GM12878 (cell line): ENCODE measurements at regions not wholly inside any gene's neighbourhood (a gene's known extent, or its start where the extent isn't known, plus 50 kb on each side); places are given as distances from the start of the nearest gene placed in this dataset.

ENCODE experiments used
- ATAC-seq: fragments of 200-7000 bp; cut with Tn5 transposase; 3 replicates; pipeline ENCODE4 v1.9.1; 2020; ENCODE audit warnings: mild to moderate bottlenecking, moderate library complexity
- BruUV-seq: library from RNA; stranded (reverse); fragments of 400-500 nt; replicated peaks from 2 replicates; lab custom pipeline; 2021; lab: Mats Ljungman, UMichigan
- CTCF ChIA-PET: fragments of 300-600 bp; sonication (Branson Sonifier 250); formaldehyde crosslinking; extraction: SDS; loops from one replicate; lab custom pipeline; 2021; ENCODE audit warnings: inconsistent platforms; lab: Yijun Ruan, JAX
- POLR2A ChIA-PET: fragments of 350-600 bp; formaldehyde crosslinking; extraction: SDS; loops from one replicate; lab custom pipeline; 2021; ENCODE audit warnings: inconsistent platforms; lab: Charles Lee
- RAD21 ChIA-PET: fragments of 300-600 bp; sonication (Branson Sonifier 250); formaldehyde crosslinking; loops from one replicate; lab custom pipeline; 2023; ENCODE audit warnings: antibody characterized with exemption; ENCODE audit not compliant: unreplicated experiment; lab: Charles Lee
- SMC1A ChIA-PET: fragments of 300-600 bp; sonication (Branson Sonifier 250); formaldehyde crosslinking; loops from one replicate; lab custom pipeline; 2023; ENCODE audit not compliant: unreplicated experiment, uncharacterized antibody; lab: Charles Lee
- DNase-seq: peaks from one replicate; pipeline ENCODE4 v3.0.0-alpha.2; 2011; ENCODE audit warnings: low read depth, low spot score
- FAIRE-seq: peaks from 3 replicates; lab custom pipeline; 2011; peaks lifted over from hg19 to GRCh38; lab: Jason Lieb, UNC
- H2AFZ ChIP-seq: 2 replicates; pipeline ENCODE4 v1.6.0; 2011; ENCODE audit warnings: low read depth, low read length, control low read depth; ENCODE audit not compliant: control insufficient read depth
- H3K27ac ChIP-seq: 2 replicates; pipeline ENCODE4 v1.5.1; 2011; ENCODE audit warnings: control low read depth; ENCODE audit not compliant: control insufficient read depth, insufficient read depth
- H3K27me3 ChIP-seq, 2 experiments: replicated peaks in 1 of 2; 2 replicates each; pipeline versions ENCODE4 v1.6.0 to v1.6.1; 2011; ENCODE audit warnings: low read length in 1 of 2; ENCODE audit not compliant: control insufficient read depth in 2 of 2, insufficient read depth in 2 of 2
- H3K36me3 ChIP-seq, 2 experiments: 2 replicates each; pipeline ENCODE4 v1.5.1; 2011; ENCODE audit warnings: low read length in 1 of 2; ENCODE audit not compliant: control insufficient read depth in 2 of 2, insufficient read depth in 2 of 2
- H3K4me1 ChIP-seq: 2 replicates; pipeline ENCODE4 v1.6.1; 2011; ENCODE audit warnings: mild to moderate bottlenecking, low read length, moderate library complexity, mixed read lengths; ENCODE audit not compliant: control insufficient read depth, insufficient read depth
- H3K4me2 ChIP-seq: 2 replicates; pipeline ENCODE4 v1.6.0; 2011; ENCODE audit warnings: control low read depth; ENCODE audit not compliant: control insufficient read depth, insufficient read depth
- H3K4me3 ChIP-seq: fragments of 200-600 bp; sonication (generic); 2 replicates; pipeline ENCODE4 v1.5.1; 2016
- H3K79me2 ChIP-seq: 2 replicates; pipeline ENCODE4 v1.6.0; 2011; ENCODE audit warnings: low read length; ENCODE audit not compliant: control insufficient read depth, insufficient read depth
- H3K9ac ChIP-seq: 2 replicates; pipeline ENCODE4 v1.8.0; 2011; ENCODE audit warnings: low read length, control low read depth, mixed read lengths; ENCODE audit not compliant: control insufficient read depth, insufficient read depth
- H3K9me3 ChIP-seq: replicated peaks from 3 replicates; pipeline ENCODE4 v1.5.1; 2011; ENCODE audit warnings: mild to moderate bottlenecking, low read length; ENCODE audit not compliant: control insufficient read depth, insufficient read depth
- H4K20me1 ChIP-seq: 2 replicates; pipeline ENCODE4 v1.6.0; 2011; ENCODE audit not compliant: control insufficient read depth, insufficient read depth
- BCL3 ChIP-seq: IDR thresholded peaks from 2 replicates; pipeline ENCODE4 v1.6.1; 2011; ENCODE audit warnings: borderline replicate concordance, low read depth, mild to moderate bottlenecking, moderate library complexity, low read length; ENCODE audit not compliant: insufficient read depth, poor library complexity, severe bottlenecking
- CHD2 ChIP-seq: IDR thresholded peaks from 2 replicates; pipeline ENCODE4 v1.6.1; 2011; ENCODE audit warnings: low read depth, low read length, improper control_type of control experiment, borderline replicate concordance
- CREB1 ChIP-seq: IDR thresholded peaks from 2 replicates; pipeline ENCODE4 v1.6.1; 2012; ENCODE audit warnings: low read depth, mild to moderate bottlenecking, inconsistent platforms
- ETV6 ChIP-seq, 2 experiments: fragments of 450-650 bp in 1 of 2; IDR thresholded peaks in 1 of 2; conservative IDR thresholded peaks in 1 of 2; 2 replicates each; pipeline ENCODE4 v1.6.1; 2014; ENCODE audit warnings: antibody characterized with exemption in 1 of 2, borderline replicate concordance in 1 of 2, low read depth in 1 of 2, mild to moderate bottlenecking in 1 of 2, moderate library complexity in 1 of 2
- EZH2 ChIP-seq: IDR thresholded peaks from 2 replicates; pipeline ENCODE4 v1.6.1; 2012; ENCODE audit warnings: low read depth, mild to moderate bottlenecking, control low read depth, inconsistent platforms, low read length, borderline replicate concordance; ENCODE audit not compliant: control insufficient read depth
- MEF2B ChIP-seq: fragments of 450-650 bp; IDR thresholded peaks from 2 replicates; pipeline ENCODE4 v1.6.1; 2018; ENCODE audit warnings: mild to moderate bottlenecking, moderate library complexity; ENCODE audit not compliant: partially characterized antibody, poor library complexity, severe bottlenecking
- MXI1 ChIP-seq: fragments of 150-350 bp; IDR thresholded peaks from 2 replicates; pipeline ENCODE4 v1.6.1; 2011; ENCODE audit warnings: low read depth, mild to moderate bottlenecking, inconsistent platforms, low read length, improper control_type of control experiment
- NFYA ChIP-seq: IDR thresholded peaks from 2 replicates; pipeline ENCODE4 v1.6.1; 2011; ENCODE audit warnings: low read depth, mild to moderate bottlenecking, low read length, improper control_type of control experiment, borderline replicate concordance
- NFYB ChIP-seq: IDR thresholded peaks from 2 replicates; pipeline ENCODE4 v1.6.1; 2011; ENCODE audit warnings: low read depth, mild to moderate bottlenecking, low read length, improper control_type of control experiment, moderate library complexity; ENCODE audit not compliant: insufficient read depth
- NR2C2 ChIP-seq: IDR thresholded peaks from 2 replicates; pipeline ENCODE4 v1.6.1; 2011; ENCODE audit warnings: borderline replicate concordance, low read depth; ENCODE audit not compliant: control insufficient read depth, insufficient read length
- RAD51 ChIP-seq: fragments of 450-650 bp; IDR thresholded peaks from 2 replicates; pipeline ENCODE4 v1.6.1; 2016; ENCODE audit warnings: moderate library complexity, mild to moderate bottlenecking, inconsistent platforms
- RB1 ChIP-seq: fragments of 450-650 bp; formaldehyde crosslinking; IDR thresholded peaks from 2 replicates; pipeline ENCODE4 v1.6.1; 2017; ENCODE audit warnings: mild to moderate bottlenecking, borderline replicate concordance
- RUNX3 ChIP-seq: IDR thresholded peaks from 2 replicates; pipeline ENCODE4 v1.6.1; 2012; ENCODE audit warnings: low read length, inconsistent platforms
- SRF ChIP-seq, 2 experiments: IDR thresholded peaks; 2 replicates each; pipeline ENCODE4 v1.6.1; 2011; ENCODE audit warnings: low read depth in 2 of 2, low read length in 2 of 2, mild to moderate bottlenecking in 1 of 2, moderate library complexity in 1 of 2
- TBL1XR1 ChIP-seq: IDR thresholded peaks from 2 replicates; pipeline ENCODE4 v1.6.1; 2012; ENCODE audit warnings: low read depth, low read length, improper control_type of control experiment
- TCF7 ChIP-seq: IDR thresholded peaks from 2 replicates; pipeline ENCODE4 v1.6.1; 2014; ENCODE audit warnings: antibody characterized with exemption, borderline replicate concordance
- WGBS: methylation state at CpG from one replicate; pipeline ENCODE4 v1.1.6; 2016; ENCODE audit warnings: low lambda C conversion rate; ENCODE audit not compliant: insufficient replicate concordance, insufficient coverage; ENCODE audit errors: missing lambda C conversion rate; 5-methylcytosine and 5-hydroxymethylcytosine counted together
- in situ Hi-C: fragments of 300-500 bp; cut with MboI; formaldehyde crosslinking; loops from 9 replicates; pipeline ENCODE4 v1.14.3; 2018; ENCODE audit warnings: mixed read lengths
- intact Hi-C: fragments of 100-400 bp; cut with micrococcal nuclease; formaldehyde crosslinking; loops from one replicate; pipeline ENCODE4 v1.14.2; 2022; ENCODE audit not compliant: unreplicated experiment

- TF ChIP-seq ETV6 (conservative IDR thresholded peaks at IDR 0.05 in 1 of 2, IDR thresholded peaks at IDR 0.05 in 1 of 2; ENCODE audit: borderline replicate concordance in 1 of 2, low read depth in 1 of 2), result no peak
Observed at GRCh38 chr1:4428711-4429110, 225.7 kb upstream of the AJAP1 start (continued).

GRCh38 chr1:4430406-4431365, 223.7 kb upstream of the AJAP1 start:
- SMC1A ChIA-PET, result no interaction called here

More at GRCh38 chr1:4430406-4431365, 223.7 kb upstream of the AJAP1 start:
- Histone ChIP-seq H2AFZ (no peak overlapping the region), H3K27ac (no peak overlapping the region), H3K36me3 (no peaks in the 10 kb centered on the region), H3K4me1 (no peaks in the 10 kb centered on the region), H3K27me3 (no peaks in the 10 kb centered on the region), H3K79me2 (no peaks in the 10 kb centered on the region), H3K4me3 (no peak overlapping the region), H3K4me2 (no peak overlapping the region), H3K9me3 (no peaks in the 10 kb centered on the region; the same call in 2 of the 3 replicates), H3K9ac (no peak overlapping the region), H4K20me1 (no peaks in the 10 kb centered on the region)
- CTCF ChIA-PET, result no interaction called here
- FAIRE-seq, result no peak
- RAD21 ChIA-PET, result no interaction called here
- no TSS peak for BruUV-seq
- WGBS, result 31% methylated on average over 10 of the region's 10 CpGs
- in situ Hi-C loops, result no loop called here
- DNase-seq, result no peak
- POLR2A ChIA-PET, result no interaction called here
- ATAC-seq, result no peak
- no peak for TF ChIP-seq MEF2B
- TF ChIP-seq EZH2, result no peak
- no peak for TF ChIP-seq RB1
- TF ChIP-seq MXI1, result no peak
- no peak for TF ChIP-seq NR2C2
- TF ChIP-seq NFYA, result no peak
- TF ChIP-seq SRF (IDR thresholded peaks at IDR 0.05; ENCODE audit: low read depth in 2 of 2, low read length in 2 of 2), result no peak
- no peak for TF ChIP-seq RAD51
- no peak for TF ChIP-seq RUNX3
- TF ChIP-seq NFYB, result no peak
- TF ChIP-seq CREB1, result no peak
- no peak for TF ChIP-seq TCF7
- TF ChIP-seq CHD2, result no peak
- no peak for TF ChIP-seq TBL1XR1
- TF ChIP-seq BCL3, result no peak
- intact Hi-C loops, result no loop called here
